Heart right ventricle (tissue), 16 donors: ENCODE measurements at regions not wholly inside any gene's neighbourhood (a gene's known extent, or its start where the extent isn't known, plus 50 kb on each side); places are given as distances from the start of the nearest gene placed in this dataset.

Source experiments
- ATAC-seq, 8 donors: fragments of 200-7000 bp; cut with Tn5 transposase; one replicate each; pipeline ENCODE4 v1.9.1; 2020; ENCODE audit warnings: mild to moderate bottlenecking in 8 of 8, moderate library complexity in 8 of 8, moderate number of reproducible peaks in 1 of 8
- DNase-seq, 2 donors: peaks; one replicate each; pipeline ENCODE4 v3.0.0-alpha.2; 2020
- H3K27ac ChIP-seq, 10 donors: fragments of 200-600 bp; sonication (generic) in 2 of 10; one replicate each; pipeline versions ENCODE4 v1.5.0 to v1.8.0; 2020 to 2022; ENCODE audit warnings: mild to moderate bottlenecking in 3 of 10
- H3K27me3 ChIP-seq, 7 donors: fragments of 200-600 bp; one replicate each; pipeline ENCODE4 v1.8.0; 2021 to 2022; ENCODE audit warnings: mild to moderate bottlenecking in 2 of 7
- H3K36me3 ChIP-seq, 9 donors: fragments of 200-600 bp; sonication (generic) in 1 of 9; one replicate each; pipeline versions ENCODE4 v1.5.0 to v1.8.0; 2020 to 2022; ENCODE audit warnings: mild to moderate bottlenecking in 2 of 9
- H3K4me1 ChIP-seq, 9 donors: fragments of 200-600 bp; sonication (generic) in 1 of 9; one replicate each; pipeline versions ENCODE4 v1.5.0 to v1.8.0; 2020 to 2022; ENCODE audit warnings: mild to moderate bottlenecking in 4 of 9
- H3K4me3 ChIP-seq, 10 donors: fragments of 200-600 bp; sonication (generic) in 2 of 10; one replicate each; pipeline versions ENCODE4 v1.5.0 to v1.8.0; 2020 to 2022; ENCODE audit warnings: mild to moderate bottlenecking in 7 of 10, moderate library complexity in 2 of 10
- H3K9me3 ChIP-seq, 11 donors: fragments of 200-600 bp in 10 of 11; sonication (generic) in 2 of 11; one replicate each; pipeline versions ENCODE4 v1.5.0 to v1.8.0; 2013 to 2022; ENCODE audit warnings: mild to moderate bottlenecking in 2 of 11, control low read depth in 1 of 11, moderate library complexity in 1 of 11
- CTCF ChIP-seq, 9 donors: fragments of 200-600 bp; sonication (generic) in 2 of 9; IDR thresholded peaks; one replicate each; pipeline versions ENCODE4 v1.5.0 to v1.8.0; 2021 to 2022; ENCODE audit warnings: antibody characterized with exemption in 9 of 9, mild to moderate bottlenecking in 5 of 9, moderate library complexity in 1 of 9
- WGBS, 2 donors: extraction: QIAGEN DNeasy Blood & Tissue Kit; methylation state at CpG; one replicate each; pipeline ENCODE4 v1.1.7; 2013; ENCODE audit warnings: inconsistent platforms in 1 of 2; 5-methylcytosine and 5-hydroxymethylcytosine counted together
- intact Hi-C, 10 donors: fragments of 100-400 bp; cut with DNase I; formaldehyde crosslinking; loops; one replicate each; pipeline versions ENCODE4 v1.11.1 to v1.14.2; 2022
- donor health status: Arrhythmogenic right ventricular cardiomyopathy.
- donor health status: ischemic (EF 13 %, LVEDD 7.1; RV severe dilation, severe dysfunction).
- donor health status: healthy with polysubstance abuse.
- donor health status: DM: no; HTN: yes; CAD: no.
- donor health status: DM: no; HTN: no; CAD: no.
- donor health status: ischemic (EF 25% LVEDD 6.9; RV normal size, moderate dysfunction).
- donor health status: ischemic (EF 25% LVEDD 5.7; RV mildly dilated, moderate dysfunction).
- donor health status: healthy.
- donor health status: DM: yes; HTN: yes; CAD: no.
- donor health status: Ischemic cardiomyopathy.
- donor health status: ischemic (EF 35%, LVEDD 5.7; RV mildly dilated, moderate dysfunction).
- donor health status: nonischemic (EF 11% LVEDD 7.7; RV severe dilation, severe dysfunction).
- donor health status: DM: yes; HTN: yes; CAD: no.
- donor health status: PGD.
- donor health status: ischemic (EF 29% LVEDD 5.4; RV normal size, mild dysfunction).
- donor health status: nonischemic (EF 23%, LVEDD 6.1; RV moderate dilation, normal function).

- H3K4me1 ChIP-seq, result no peaks in the 10 kb centered on the region
- WGBS, 2 donors, result 49 to 51% methylated on average over 7 of the region's 7 CpGs
- intact Hi-C loops, result no loop called here
- no peaks in the 10 kb centered on the region for H3K9me3 ChIP-seq
- ATAC-seq, result no peak
- no peak overlapping the region for H3K27ac ChIP-seq
- DNase-seq, result no peak
- no peak for TF ChIP-seq CTCF (IDR thresholded peaks at IDR 0.05)
- no peak overlapping the region for H3K4me3 ChIP-seq
- no peaks in the 10 kb centered on the region for H3K36me3 ChIP-seq
- H3K27me3 ChIP-seq, result peaks cover 0 to 25% (median 14%) of the 10 kb centered on the region in 7 donors
Observed at GRCh38 chr5:174626369-174626920, 97.9 kb upstream of the MSX2 start.

GRCh38 chr5:174636094-174636493, 88.3 kb upstream of the MSX2 start:
- H3K4me3 ChIP-seq, result no peak overlapping the region
- TF ChIP-seq CTCF (IDR thresholded peaks at IDR 0.05), result no peak
- no peaks in the 10 kb centered on the region for H3K36me3 ChIP-seq
- intact Hi-C loops, result no loop called here
- 65 to 67% methylated on average over 6 of the region's 6 CpGs for WGBS, 2 donors
- ATAC-seq (no peak), DNase-seq (no peak)
- H3K4me1 ChIP-seq, result no peaks in the 10 kb centered on the region
- H3K27me3 ChIP-seq, result no peaks in the 10 kb centered on the region
- H3K9me3 ChIP-seq, result no peaks in the 10 kb centered on the region
- H3K27ac ChIP-seq, result no peak overlapping the region

GRCh38 chr5:174642816-174643405, 81.5 kb upstream of the MSX2 start:
- intact Hi-C loops, result no loop called here
- H3K4me3 ChIP-seq, result no peak overlapping the region
- no peak for TF ChIP-seq CTCF (IDR thresholded peaks at IDR 0.05)
- H3K36me3 ChIP-seq, result no peaks in the 10 kb centered on the region
- H3K4me1 ChIP-seq, result no peaks in the 10 kb centered on the region
- H3K27ac ChIP-seq, result no peak overlapping the region
- ATAC-seq (no peak), DNase-seq (no peak)
- H3K27me3 ChIP-seq, result peaks cover 0 to 6% (median 0%) of the 10 kb centered on the region in 7 donors
- H3K9me3 ChIP-seq, result peaks cover 0 to 16% (median 6%) of the 10 kb centered on the region in 11 donors
- WGBS, 2 donors, result 24 to 33% methylated on average over 4 of the region's 4 CpGs

- Histone ChIP-seq H3K27ac (no peak overlapping the region), H3K4me1 (no peaks in the 10 kb centered on the region), H3K36me3 (no peaks in the 10 kb centered on the region), H3K4me3 (no peak overlapping the region), H3K27me3 (peaks cover 0 to 6% (median 0%) of the 10 kb centered on the region in 7 donors), H3K9me3 (peaks cover 0 to 25% (median 6%) of the 10 kb centered on the region in 11 donors)
- no peak for TF ChIP-seq CTCF (IDR thresholded peaks at IDR 0.05)
- DNase-seq (no peak), ATAC-seq (no peak)
- intact Hi-C loops, result no loop called here
- WGBS, 2 donors, result 70 to 71% methylated on average over 3 of the region's 3 CpGs
Observed at GRCh38 chr5:174644436-174644835, 79.9 kb upstream of the MSX2 start.
